GM10266 (cell line): ENCODE measurements at regions not wholly inside any gene's neighbourhood (a gene's known extent, or its start where the extent isn't known, plus 50 kb on each side); places are given as distances from the start of the nearest gene placed in this dataset.

ENCODE experiments used
- DNase-seq: peaks from one replicate; pipeline ENCODE4 v3.0.0; 2012; ENCODE audit errors: extremely low spot score
- CTCF ChIP-seq: IDR thresholded peaks from 2 replicates; pipeline ENCODE4 v1.5.1; 2012; ENCODE audit warnings: mild to moderate bottlenecking, low read depth; ENCODE audit not compliant: control insufficient read depth, insufficient read depth; ENCODE audit errors: missing control alignments

DNA sequence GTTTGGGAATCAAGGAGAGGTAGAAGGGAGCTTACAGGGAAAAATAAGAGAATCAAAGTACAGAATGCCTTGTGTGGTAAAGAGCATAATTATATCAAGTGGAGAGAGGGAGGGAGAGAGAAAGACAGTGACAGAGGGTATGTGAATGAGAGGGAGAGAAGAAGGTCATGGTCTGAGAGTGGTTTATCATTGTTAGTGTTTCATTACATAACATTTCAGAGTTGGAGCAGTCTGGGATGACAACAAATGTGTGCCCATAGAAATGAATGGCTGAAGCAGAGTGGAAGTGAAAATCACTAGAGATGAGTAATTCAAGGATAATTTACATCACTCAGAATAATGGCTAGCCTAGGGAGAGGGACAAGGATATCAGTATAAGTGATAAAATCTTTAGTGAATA lies 799.2 kb downstream of the TLE1 start:
- TF ChIP-seq CTCF: no peak
- no peak for DNase-seq

DNA sequence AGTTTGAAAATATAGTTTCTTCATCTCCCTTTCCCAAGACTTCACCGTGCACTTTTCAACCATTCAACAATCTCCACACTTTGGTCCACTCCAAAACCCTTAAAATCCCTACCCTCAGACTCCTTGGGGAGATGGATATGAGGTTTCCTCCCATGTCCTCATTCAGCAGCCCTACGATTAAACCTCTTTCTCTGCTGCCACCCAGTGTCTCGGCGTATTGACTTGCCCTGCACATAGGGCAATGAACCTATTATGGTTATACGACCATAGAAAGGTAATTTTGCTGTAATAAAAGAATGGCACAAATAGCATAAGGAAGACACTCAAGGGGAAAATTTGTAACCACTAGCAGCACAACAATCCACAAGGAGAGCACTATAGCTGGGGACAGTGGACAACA lies 803.5 kb downstream of the TLE1 start:
- no peak for DNase-seq
- no peak for TF ChIP-seq CTCF

GRCh38 chr9:80883826-80884579 lies 805.3 kb downstream of the TLE1 start:
- no peak for TF ChIP-seq CTCF
- DNase-seq: no peak

DNA sequence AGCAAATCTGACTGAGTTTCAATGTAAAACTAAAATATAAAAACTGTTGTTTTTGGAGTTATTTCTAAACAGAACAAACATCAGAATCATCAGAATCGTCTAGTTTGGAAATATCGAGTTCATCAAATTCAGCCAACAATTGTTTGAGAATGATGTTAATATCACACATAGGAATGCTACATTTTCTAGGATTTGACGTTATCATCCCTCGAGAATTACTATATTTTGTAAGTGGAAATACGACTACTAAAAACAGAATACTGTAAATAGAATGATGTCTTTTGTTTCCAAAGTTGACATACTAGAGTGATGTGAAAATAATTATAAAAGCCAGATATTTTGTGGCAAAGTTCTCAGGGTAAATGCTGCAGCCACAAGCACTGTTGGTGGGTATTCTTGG lies 805.9 kb downstream of the TLE1 start:
- DNase-seq: no peak
- no peak for TF ChIP-seq CTCF

DNA sequence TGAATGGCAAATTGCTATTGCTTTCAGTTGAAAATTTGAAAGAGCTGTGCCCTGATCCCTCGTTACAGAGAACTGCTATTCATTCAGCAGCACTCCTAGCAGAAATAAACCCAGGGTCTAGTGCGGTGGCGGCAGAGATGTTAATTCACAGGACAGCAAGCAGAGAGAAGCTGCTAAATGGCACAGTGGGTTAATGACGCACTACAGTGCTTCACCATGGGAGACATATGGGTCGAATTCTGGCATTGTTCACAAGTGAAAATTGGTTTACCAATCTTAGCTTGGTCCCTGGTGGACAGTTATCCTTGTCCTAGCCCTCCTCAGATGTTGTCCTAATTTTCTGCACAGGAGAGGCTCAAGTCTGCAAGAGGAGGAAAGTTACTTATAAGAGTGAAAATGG lies 807.4 kb downstream of the TLE1 start:
- TF ChIP-seq CTCF: no peak
- no peak for DNase-seq

GRCh38 chr9:80881320-80881719 lies 808.0 kb downstream of the TLE1 start:
- DNase-seq: no peak
- TF ChIP-seq CTCF: no peak

GRCh38 chr9:80878556-80878955 lies 810.8 kb downstream of the TLE1 start:
- TF ChIP-seq CTCF: no peak
- DNase-seq: no peak
